ENCODE measurements at regions not wholly inside any gene's neighbourhood (a gene's known extent, or its start where the extent isn't known, plus 50 kb on each side); places are given as distances from the start of the nearest gene placed in this dataset.

- intact Hi-C loops (cut with DNase I), result no loop called here
- DNase-seq, result no peak
These were observed 527.1 kb upstream of the GOLIM4 start for GRCh38 chr3:168622795-168623194.

- peak in 41 of 42 donors; percentile 15 to 86 (median 59) for DNase-seq
- intact Hi-C loops (cut with DNase I), result no loop called here
These were observed 525.1 kb upstream of the GOLIM4 start for GRCh38 chr3:168620854-168621253.

- intact Hi-C loops (cut with DNase I), result loop anchor here (10.0 kb wide), 1 partner anchor 104 kb away; no protein-coding TSS in a partner anchor
- DNase-seq, result no peak
These were observed 523.2 kb upstream of the GOLIM4 start for GRCh38 chr3:168618827-168619470.

- no peak for DNase-seq
- intact Hi-C loops (cut with DNase I), result loop anchor here (10.0 kb wide), 1 partner anchor 103 kb away; no protein-coding TSS in a partner anchor
These were observed 521.9 kb upstream of the GOLIM4 start for GRCh38 chr3:168617658-168618057.

- no peak for DNase-seq
- intact Hi-C loops (cut with DNase I), result loop anchor here (10.0 kb wide), 1 partner anchor 102 kb away; no protein-coding TSS in a partner anchor
These were observed 521.2 kb upstream of the GOLIM4 start for GRCh38 chr3:168616915-168617314.

GRCh38 chr3:168615493-168616020 lies 519.8 kb upstream of the GOLIM4 start:
- no peak for DNase-seq
- intact Hi-C loops (cut with DNase I), result loop anchor here (10.0 kb wide), 1 partner anchor 101 kb away; no protein-coding TSS in a partner anchor

- intact Hi-C loops (cut with DNase I), result loop anchor here (10.0 kb wide), 1 partner anchor 98 kb away; no protein-coding TSS in a partner anchor
- no peak for DNase-seq
These were observed 517.4 kb upstream of the GOLIM4 start for GRCh38 chr3:168613151-168613550.

- no peak for DNase-seq
- intact Hi-C loops (cut with DNase I), result loop anchor here (10.0 kb wide), 1 partner anchor 98 kb away; no protein-coding TSS in a partner anchor
These were observed 516.9 kb upstream of the GOLIM4 start for GRCh38 chr3:168612671-168613070.

- no peak for DNase-seq
- intact Hi-C loops (cut with DNase I), result loop anchor here (10.0 kb wide), 1 partner anchor 97 kb away; no protein-coding TSS in a partner anchor
These were observed 516.1 kb upstream of the GOLIM4 start for GRCh38 chr3:168611826-168612225.

GRCh38 chr3:168608926-168609325 lies 513.2 kb upstream of the GOLIM4 start:
- DNase-seq, result no peak
- intact Hi-C loops (cut with DNase I), result no loop called here

- intact Hi-C loops (cut with DNase I), result no loop called here
- DNase-seq, result no peak
These were observed 509.0 kb upstream of the GOLIM4 start for GRCh38 chr3:168604767-168605166.

GRCh38 chr3:168598250-168598649 lies 502.5 kb upstream of the GOLIM4 start:
- DNase-seq, result no peak
- intact Hi-C loops (cut with DNase I), result no loop called here

GRCh38 chr3:168596175-168596823 lies 500.6 kb upstream of the GOLIM4 start:
- DNase-seq, result no peak

GRCh38 chr3:168591587-168591986 lies 495.9 kb upstream of the GOLIM4 start:
- intact Hi-C loops (cut with DNase I), result no loop called here
- DNase-seq, result no peak

More at GRCh38 chr3:168596175-168596823, 500.6 kb upstream of the GOLIM4 start:
- intact Hi-C loops (cut with DNase I), result no loop called here

GRCh38 chr3:168589376-168589775 lies 493.7 kb upstream of the GOLIM4 start:
- intact Hi-C loops (cut with DNase I), result no loop called here
- DNase-seq, result no peak

- DNase-seq, result no peak
- intact Hi-C loops (cut with DNase I), result no loop called here
These were observed 489.8 kb upstream of the GOLIM4 start for GRCh38 chr3:168585544-168585943.

- intact Hi-C loops (cut with DNase I), result no loop called here
- DNase-seq, result no peak
These were observed 488.3 kb upstream of the GOLIM4 start for GRCh38 chr3:168583977-168584376.

GRCh38 chr3:168582503-168582902 lies 486.8 kb upstream of the GOLIM4 start:
- intact Hi-C loops (cut with DNase I), result no loop called here
- DNase-seq, result no peak

GRCh38 chr3:168581771-168582225 lies 486.1 kb upstream of the GOLIM4 start:
- DNase-seq, result peak in 28 of 42 donors; percentile 7 to 81 (median 38)
- intact Hi-C loops (cut with DNase I), result no loop called here

GRCh38 chr3:168579010-168579409 lies 483.3 kb upstream of the GOLIM4 start:
- intact Hi-C loops (cut with DNase I), result no loop called here
- DNase-seq, result no peak

Measured in head of caudate nucleus (tissue), 42 donors.